T-helper 9 cell (primary cell): ENCODE measurements at regions not wholly inside any gene's neighbourhood (a gene's known extent, or its start where the extent isn't known, plus 50 kb on each side); places are given as distances from the start of the nearest gene placed in this dataset.
"Not testable (repeated sequence)": the region's sequence is repeated elsewhere in the genome, so short reads cannot be mapped to it uniquely, and the experiment has no call there.

Experiments
- DNase-seq: peaks from one replicate; pipeline ENCODE4 v3.0.0-alpha.2; 2020

DNA sequence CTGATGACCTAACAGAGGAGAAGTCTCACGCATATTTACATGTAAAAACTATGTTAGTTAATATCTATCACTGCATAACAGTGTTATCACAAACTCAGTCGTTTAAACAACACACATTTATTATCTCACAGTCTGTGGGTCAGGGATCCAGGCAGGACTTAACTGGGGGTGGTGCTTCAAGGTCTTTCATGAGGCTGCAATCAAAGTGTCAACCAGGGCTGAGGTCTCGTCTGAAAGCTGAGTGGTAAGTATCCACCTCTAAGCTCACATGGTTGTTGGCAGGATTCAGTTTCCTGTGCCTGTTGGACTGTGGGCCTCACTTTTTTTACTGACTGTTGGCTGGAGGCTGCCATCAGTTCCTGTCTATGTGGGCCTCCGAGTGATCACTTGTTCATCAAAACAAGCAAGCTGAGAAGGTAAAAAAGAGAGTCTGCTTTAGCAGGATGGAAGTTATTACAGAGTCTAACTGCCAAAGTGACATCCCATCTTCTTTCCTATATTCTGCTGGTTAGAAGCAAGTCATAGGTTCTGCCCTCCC is 188.6 kb downstream of the CARTPT start:
- no peak for DNase-seq

DNA sequence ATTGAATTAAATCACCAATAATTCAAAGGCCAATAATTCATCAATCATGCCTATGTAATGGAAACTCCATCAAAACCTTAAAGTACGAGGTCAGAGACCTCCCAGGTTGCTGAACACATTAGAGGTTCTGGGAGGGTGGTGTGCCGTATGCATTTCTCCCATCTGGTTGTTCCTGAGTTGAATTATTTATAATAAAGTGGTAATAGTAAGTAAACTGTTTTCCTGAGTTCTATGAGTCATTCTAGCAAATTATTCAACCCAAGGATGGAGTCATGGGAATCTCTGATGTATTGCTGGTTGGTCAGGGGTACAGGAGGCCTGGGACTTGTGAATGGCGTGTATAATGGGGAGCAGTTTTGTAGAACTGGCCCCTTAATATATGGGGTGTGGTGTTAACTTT is 191.7 kb downstream of the CARTPT start:
- no peak for DNase-seq

DNA sequence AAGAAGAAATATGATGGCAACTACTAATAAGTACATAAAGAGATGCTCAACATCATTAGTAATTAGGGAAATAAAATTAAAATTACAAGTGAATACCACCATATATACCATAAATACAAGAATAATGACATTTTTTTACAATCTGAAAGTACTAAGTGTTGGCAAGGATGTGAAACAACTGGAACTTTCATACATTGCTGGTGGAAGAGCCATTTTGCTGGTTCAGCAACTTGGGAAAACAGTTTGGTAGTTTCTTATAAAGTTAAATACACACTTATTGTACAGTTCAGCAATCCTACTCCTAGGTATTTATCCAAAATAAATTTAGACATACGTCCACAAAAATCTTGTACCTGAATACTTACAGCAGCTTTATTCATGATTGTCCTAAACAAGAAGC is 192.9 kb downstream of the CARTPT start:
- no peak for DNase-seq

DNA sequence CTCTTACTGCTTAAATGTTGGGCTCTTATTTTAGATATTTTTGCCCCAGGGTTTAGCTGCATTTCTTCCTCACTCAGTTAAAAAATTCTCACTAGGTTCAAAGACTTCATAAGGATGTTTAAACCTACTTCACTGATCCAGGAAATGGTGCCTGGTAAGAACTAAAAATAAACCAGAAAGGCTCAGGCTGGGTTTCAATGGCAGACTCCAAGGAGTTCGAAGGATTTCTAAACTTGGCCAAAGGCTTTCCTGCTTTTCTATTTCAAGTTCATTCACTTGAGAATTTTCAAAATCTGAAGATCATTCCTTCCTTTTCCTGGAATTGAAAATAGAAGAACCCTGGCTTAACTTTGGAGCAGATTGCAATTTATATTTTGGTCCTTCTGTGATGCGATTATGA is 193.0 kb upstream of the MAP1B start:
- DNase-seq, result no peak

DNA sequence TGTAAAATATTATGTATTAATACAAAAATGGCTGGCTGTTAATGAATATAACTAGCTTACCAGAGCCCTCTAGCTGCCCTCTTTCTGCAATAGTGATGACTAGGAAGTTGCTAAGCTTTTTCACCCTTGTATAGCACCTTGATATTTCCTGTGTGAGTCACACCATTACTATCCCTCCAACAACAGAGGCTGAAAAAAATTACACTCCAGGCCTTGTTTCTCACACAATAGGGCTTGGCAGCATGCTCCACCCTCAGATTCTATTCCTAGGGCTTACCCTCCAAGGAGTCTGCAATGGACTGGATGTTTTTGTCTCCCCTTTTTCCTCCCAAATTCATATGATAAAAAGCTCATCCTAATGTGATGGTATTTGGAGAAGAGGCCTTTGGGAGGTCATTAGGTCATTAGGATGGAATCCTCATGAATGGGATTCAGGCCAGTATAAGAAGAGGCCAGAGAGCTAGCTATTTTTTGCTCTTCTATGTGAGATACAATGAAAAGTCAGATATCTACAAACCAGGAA is 184.6 kb upstream of the MAP1B start:
- no peak for DNase-seq

DNA sequence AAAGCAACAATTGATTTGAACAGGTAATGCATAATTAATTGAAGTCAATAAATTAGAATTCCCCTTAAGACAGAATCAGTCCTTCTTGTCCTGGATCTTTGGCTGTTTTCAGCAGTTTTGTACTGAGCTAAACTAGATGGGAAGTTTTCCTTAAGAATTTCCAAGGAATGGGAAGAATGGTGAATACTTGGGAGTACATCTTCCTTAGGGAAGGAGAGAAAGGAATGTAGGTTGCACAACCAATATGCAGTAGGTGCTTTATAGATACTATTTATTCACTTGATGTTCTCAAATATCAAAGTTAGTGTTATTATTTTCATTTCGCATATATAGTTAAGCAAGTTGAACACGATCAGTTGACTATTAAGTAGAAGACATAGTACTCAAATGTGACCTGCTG is 183.5 kb upstream of the MAP1B start:
- DNase-seq, result no peak

DNA sequence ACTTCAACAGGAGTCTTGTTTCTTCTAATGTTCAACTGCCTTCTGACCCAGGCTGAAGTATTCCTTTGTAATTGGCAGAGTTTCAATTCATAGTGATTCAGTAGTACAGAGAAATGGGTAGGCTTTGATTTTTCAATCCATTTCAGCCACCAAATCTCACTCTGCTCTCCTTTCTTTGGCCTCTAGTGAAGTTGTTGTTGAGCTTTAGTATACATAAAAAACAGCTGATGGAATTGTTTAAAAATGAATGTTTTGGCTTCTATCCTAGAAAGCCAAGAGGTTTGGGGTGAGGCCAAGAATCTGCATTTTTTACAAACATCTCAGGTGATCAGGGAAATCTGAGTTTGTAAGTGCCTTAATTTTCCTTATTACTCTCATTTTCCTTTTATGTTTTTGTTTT is 182.9 kb upstream of the MAP1B start:
- no peak for DNase-seq

DNA sequence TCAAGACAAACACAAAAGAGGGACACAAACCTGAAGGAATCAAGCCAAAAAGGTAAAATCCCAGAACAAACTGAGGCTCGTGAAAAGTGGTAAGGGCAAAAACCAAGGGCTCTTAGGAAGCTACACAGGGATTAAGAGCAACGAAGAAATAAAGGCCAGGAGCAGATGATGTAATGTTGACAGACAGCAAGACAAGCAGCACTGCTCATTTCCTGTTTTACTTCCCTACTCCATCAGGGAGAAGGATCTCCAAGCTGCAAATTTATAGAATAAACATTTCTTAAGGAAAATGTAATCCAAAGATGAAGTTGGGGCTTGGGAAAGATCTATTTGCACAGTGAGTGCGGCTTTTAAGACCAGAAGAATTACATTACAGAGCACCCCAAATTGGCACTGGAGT is 182.3 kb upstream of the MAP1B start:
- DNase-seq, result no peak

DNA sequence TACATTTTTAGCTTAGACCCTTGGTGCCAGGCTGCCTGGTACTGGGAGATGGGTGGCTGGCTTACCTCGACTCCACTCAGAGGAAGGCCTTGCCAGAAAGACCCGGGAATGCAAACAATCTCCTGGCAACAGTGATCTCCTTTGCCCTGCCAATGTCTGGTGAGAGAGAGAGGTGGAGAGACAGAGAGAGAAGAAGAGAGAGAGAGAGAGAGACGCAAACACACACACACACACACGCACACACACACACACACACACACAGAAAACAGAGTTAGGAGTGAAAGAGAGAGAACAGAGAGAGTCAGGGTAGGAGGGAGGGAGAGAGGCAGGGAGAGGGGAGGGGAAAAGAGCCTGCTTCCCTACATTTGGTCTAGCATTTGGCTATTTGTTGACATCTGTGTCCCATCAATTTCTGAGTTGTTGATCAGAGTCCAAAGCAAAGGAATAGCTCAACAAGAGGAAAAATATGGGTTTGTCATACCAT is 181.6 kb upstream of the MAP1B start:
- DNase-seq, result no peak

DNA sequence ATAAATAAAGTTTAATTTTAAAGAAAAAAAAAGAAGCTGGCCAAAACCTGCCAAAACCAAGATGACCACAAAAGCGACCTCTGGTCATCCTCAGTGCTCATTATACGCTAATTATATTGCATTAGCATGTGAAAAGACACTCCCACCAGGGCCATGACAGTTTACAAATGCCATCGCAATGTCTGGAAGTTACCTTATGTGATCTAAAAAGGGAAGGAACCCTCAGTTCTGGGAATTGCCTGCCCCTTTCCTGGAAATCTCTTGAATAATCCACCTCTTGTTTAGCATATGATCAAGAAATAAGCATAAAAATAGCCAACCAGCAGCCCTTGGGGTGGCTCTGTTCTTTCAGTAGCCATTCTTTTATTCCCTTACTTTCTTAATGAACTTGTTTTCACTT is 178.3 kb upstream of the MAP1B start:
- no peak for DNase-seq

DNA sequence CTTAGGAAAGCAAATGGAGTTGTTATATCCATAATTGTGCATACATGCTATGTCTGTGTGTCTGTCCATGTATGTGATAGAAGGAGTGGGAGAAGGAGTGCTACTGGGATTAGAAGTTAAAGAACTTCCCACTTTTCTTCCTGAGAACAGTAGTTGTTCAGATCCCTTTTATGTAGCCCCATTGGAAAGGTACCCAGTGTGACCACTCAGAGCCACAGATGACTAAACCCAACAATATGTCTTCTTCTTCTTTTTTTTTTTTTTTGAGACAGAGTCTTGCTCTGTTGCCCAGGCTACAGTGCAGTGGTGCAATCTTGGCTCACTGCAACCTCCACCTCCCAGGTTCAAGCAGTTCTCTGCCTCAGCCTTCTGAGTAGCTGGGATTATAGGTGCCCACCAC is 176.7 kb upstream of the MAP1B start:
- DNase-seq, result not testable (repeated sequence)

DNA sequence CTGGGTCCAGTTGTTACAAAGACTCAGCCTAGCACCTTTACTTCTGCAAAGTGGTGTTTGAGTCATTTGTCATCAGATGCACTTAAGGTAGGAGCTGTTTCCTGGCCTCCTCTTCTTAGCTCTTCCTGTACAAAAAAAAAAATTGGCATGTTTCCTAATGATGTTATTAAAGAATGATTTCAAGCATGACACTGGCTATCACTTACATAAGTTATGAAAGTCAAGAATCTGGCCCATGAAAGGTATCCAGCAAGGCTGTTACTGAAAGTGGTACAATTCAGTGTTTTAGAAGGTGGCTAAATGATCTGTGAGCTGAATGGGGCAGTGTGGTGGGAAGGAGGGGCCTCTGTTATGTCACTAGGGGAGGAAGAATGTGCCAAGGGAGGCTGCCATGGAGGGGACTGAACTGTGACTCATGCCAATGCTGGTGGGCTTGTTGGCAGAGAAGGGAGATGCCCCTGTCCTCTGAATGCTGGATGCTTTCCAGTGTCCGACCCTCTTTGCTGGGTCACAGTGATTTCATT is 175.1 kb upstream of the MAP1B start:
- no peak for DNase-seq

DNA sequence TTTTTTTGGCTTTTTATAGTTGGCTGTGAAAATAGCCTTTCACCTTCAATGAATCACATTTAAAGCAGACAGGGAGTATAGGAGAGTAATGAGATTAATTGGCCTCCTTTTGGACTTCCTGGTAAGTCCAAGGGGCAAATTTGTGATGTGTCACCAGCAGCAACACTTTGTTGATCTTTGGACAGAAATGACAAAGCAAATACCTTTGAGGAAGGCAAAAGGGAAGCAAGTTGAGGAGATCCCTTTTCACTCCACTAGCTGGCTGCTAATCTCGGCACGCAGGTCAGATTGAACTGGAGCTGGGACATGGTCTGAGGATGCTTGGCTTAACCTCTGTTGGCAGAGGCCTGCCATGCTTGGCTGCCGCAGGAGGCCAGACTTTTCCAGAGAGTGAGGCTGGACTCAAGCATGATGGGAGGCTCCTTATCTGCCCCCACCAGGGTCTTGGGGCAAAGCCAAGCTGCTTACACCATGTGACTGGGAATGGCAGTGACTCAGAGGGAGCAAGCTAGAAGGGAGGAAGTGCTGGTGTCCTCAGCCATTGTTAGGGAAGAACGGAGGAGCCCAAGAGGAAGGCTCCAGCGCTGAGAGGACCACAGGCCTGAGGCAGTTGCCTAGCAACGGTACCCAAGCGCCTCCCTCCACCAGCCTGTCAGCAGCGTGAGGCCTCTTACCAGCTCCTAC is 174.5 kb upstream of the MAP1B start:
- no peak for DNase-seq

DNA sequence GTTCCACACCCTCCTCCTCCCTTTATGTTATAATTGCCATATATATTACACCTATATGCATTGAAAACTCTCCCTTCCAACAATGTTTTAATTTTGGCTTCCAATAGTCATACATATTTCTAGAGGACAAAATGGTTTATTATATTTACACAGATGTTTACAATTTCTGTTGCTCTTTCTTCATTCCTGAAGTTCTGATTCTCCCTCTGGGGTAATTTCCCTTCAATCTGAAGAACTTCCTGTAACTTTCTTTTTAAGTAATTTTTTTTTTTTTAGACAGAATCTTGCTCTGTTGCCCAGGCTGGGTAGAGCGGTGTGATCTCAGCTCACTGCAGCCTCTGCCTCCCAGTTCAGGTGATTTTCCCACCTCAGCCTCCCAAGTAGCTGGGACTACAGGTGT is 173.0 kb upstream of the MAP1B start:
- no peak for DNase-seq

DNA sequence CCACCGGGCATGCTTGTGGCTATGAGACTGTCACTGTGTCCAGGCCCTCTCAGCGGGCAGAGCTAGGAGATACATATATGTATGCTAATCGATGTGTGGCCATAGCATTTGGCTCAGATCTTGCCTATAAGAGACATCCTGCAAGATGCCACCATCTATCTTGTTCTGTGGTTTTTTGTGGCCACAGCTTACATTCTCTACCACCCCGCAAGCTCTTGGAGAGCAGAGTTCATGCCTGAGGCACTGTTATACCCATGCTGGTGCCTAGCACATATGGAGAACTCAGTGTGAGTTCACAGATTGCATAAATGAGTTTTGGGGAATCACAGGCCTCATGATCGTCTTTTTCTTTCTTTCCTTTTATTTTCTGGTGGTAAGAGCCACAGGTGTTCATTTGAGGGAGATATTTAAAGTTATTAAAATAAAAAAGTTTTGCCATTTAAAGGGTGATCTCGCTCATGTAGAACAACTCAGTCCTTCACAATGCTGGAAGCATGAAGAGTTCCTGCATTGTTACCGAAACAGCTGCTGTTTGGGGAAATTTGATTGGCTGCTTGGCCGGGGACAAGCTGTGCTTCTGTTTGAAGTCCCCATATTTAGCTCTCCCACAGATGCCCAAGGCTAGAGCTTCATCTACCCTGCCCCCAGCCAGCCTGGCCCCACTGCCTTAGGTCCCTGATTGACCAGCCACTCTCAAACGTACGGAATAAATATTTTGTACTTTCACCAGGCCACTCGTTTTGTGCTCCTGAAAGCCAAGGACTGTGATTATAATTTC is 169.2 kb upstream of the MAP1B start:
- no peak for DNase-seq

DNA sequence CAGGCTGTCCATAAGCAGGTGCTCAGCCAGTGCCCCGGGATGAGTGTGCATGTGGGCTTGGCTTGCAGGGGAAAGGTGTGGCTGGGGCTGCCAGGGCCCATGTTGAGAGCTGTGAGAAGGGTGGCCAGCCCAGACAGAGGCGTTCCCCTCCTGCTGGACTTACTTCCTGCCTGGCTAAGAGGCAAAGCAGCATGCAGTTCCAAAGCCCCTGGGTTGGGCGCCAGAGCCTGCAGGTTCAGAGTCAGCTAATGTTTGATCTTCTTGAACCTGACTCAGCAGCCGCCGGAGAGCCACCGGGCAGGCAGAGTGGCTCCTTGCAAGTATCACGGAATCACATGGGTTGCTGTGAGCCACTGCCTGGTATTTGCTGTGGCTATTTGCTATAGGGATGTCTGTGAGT is 168.4 kb upstream of the MAP1B start:
- no peak for DNase-seq

DNA sequence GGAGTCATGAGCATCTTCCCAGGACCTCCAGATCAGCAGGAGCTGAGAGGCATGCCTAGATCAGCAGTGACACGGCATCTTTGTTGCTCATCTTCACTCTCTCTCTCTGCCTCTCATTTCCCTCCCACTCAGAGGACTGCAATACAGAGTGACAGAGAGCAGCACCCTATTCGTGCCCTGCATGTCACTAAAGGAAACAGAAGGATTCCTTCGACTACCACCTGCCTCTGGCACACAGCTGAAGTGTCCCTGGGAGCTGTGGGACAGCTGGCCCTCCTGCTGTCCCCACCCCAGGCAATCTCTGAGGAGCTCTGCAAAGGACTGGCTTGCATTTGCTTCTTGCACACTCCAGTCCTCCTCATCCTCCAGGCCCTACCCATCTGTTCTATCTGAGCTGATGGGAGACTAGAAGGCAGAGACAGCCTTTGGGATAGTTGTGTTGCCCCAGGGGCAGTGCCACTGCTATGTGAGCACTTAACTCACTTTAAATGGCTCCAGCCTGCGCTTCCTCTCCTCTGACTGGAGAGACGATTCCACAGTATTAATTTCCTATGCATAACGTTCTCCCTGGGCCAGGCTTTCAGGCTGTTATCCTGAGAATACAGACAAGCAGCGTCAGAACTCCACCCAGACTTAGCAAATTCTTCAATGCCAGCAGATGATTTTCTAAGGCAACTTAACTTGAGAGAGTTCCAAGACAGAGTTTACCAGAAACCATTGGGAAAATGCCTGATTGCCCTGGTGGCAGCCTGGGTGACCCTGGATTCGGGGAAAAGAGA is 167.6 kb upstream of the MAP1B start:
- DNase-seq, result no peak

DNA sequence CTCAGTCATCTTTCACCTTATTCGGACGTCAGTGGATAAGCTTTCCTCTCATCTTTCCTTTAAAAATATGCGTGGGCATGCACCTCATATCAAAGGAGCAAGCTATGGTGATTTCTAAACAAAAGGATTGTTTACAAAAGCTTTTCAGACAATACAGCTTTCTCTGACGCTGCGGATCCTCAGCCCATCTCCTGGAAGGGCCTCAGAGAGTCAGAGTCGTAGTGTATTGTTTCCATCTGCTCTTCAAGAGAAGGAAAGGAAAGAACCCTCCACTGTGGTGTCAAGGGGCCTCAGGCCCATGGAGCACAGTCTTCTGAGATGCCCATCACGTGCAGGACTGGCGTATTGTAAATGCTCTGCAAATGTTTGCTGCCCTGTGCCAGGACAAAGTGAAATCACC is 163.4 kb upstream of the MAP1B start:
- DNase-seq, result no peak

DNA sequence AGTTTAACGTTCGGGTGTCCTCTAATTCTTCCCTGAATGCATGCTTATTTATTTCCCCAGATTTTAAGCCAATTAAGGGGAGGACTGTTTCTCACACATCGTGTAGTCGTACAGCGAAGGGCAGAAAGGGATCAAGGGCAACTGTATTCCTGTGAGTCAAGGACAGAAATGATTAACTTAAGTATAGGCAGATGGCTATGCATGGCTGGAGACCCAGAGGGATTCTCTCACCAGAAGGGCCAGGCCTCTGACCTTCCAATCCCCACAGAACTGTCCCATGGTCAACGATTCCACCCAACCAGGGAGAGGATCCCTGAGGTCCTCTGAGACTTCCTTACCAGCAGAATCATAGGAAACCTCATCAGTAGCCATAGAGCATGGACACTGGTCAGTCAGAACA is 161.8 kb upstream of the MAP1B start:
- no peak for DNase-seq

DNA sequence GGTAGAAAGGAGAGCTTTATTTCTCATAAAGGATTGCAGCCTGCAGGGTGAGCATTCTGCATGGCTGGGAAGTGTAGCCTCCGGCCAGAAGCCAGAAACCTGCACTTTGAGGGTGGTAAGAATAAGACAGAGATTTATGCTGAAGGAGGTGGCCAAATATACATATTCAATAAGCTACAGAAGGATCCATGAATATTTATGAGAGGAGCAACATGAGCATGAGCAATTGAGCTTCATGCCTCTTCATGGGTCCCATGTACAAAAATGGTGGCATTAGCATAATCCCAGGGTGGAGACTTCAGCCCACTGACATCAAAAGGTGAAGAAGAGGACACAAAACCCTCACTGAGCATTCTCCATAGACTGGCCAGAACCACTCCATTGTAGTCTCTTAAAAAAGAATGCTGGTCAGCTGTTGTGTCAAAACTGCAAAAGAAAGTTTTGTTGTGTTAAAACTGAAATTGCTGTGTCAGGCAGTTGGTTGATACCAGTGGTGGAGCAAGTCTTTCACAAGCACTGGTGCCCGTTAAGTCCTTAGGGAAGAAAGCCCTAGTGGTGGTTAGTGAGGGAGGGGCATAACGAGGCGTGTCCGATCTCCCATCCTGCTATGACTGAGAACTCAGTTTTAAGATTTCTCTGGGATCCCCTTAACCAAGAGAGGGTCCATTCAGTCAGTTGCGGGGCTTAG is 160.8 kb upstream of the MAP1B start:
- no peak for DNase-seq

DNA sequence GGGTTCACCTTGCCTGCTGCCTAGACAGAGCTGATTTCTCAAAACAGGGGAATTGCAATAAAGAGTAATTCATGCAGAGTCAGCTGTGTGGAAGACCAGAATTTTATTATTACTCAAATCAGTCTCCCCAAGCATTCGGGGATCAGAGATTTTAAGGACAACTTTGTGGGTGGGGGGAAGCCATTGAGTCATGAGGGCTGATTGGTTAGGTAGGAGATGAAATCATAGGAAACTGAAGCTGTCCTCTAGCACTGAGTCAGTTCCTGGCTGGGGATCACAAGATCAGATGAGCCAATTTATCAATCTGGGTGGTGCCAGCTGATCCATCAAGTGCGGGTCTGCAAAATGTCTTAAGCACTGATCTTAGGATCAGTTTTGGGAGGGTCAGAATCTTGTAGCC is 159.1 kb upstream of the MAP1B start:
- DNase-seq, result no peak

DNA sequence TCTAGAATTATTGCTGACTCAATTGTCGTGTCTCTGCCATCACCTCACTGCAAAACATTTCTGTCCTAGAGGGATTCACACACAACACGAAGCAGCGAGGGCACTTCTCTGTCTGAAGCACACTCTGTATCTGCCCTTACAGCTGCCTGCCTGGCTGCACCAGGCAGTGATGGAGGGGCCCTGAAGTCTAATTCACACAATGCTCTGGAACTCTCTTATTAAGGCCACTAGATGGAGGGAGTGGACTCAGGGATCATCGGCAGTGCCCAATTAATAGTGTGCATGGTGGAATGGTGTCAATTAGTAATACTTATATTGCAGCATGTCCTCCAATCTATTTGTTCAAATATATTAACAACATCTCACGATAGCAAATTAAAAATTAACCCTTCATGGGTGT is 157.5 kb upstream of the MAP1B start:
- DNase-seq, result no peak
